ENCODE measurements at regions not wholly inside any gene's neighbourhood (a gene's known extent, or its start where the extent isn't known, plus 50 kb on each side); places are given as distances from the start of the nearest gene placed in this dataset.

GRCh38 chr20:60257671-60258070 lies 299.4 kb downstream of the CDH26 start:
- TF ChIP-seq CTCF (conservative IDR thresholded peaks at IDR 0.05; ENCODE audit: low read length) (no peak), EZH2phosphoT487 (IDR thresholded peaks at IDR 0.05; ENCODE audit: borderline replicate concordance, low read depth, low read length) (no peak)

Data from OCI-LY7 (cell line).